ENCODE measurements at regions not wholly inside any gene's neighbourhood (a gene's known extent, or its start where the extent isn't known, plus 50 kb on each side); places are given as distances from the start of the nearest gene placed in this dataset.

DNA sequence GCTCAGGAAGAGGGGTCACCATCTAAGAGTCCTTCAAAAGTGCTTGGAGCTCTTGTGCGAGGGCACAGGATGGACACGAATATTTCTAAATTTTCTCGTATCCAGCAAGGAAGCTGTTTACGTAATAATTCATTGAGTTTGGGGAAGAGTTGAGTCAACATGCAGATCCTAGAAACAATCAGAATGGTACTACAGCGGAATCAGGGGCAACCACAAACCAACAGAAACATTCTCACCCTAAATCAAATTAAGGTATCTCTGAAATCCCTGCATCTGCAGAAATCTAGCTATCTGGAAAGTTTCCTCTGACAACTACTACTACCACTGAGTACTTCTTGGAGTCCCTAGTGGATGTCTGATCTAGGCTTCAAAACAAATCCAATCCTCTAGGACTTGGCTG is 352.4 kb downstream of the LTN1 start:
- no peak for DNase-seq (ENCODE audit: low spot score in 2 of 2)
- Histone ChIP-seq H3K27ac (peak overlapping the region; percentile 31 to 56), H3K9me3 (no peaks in the 10 kb centered on the region), H3K27me3 (no peaks in the 10 kb centered on the region), H3K36me3 (no peaks in the 10 kb centered on the region), H3K4me3 (no peak overlapping the region), H3K4me1 (peaks cover 3 to 13% of the 10 kb centered on the region in 2 donors)
- intact Hi-C loops (cut with DNase I) = no loop called here
- TF ChIP-seq, protein P1, sequence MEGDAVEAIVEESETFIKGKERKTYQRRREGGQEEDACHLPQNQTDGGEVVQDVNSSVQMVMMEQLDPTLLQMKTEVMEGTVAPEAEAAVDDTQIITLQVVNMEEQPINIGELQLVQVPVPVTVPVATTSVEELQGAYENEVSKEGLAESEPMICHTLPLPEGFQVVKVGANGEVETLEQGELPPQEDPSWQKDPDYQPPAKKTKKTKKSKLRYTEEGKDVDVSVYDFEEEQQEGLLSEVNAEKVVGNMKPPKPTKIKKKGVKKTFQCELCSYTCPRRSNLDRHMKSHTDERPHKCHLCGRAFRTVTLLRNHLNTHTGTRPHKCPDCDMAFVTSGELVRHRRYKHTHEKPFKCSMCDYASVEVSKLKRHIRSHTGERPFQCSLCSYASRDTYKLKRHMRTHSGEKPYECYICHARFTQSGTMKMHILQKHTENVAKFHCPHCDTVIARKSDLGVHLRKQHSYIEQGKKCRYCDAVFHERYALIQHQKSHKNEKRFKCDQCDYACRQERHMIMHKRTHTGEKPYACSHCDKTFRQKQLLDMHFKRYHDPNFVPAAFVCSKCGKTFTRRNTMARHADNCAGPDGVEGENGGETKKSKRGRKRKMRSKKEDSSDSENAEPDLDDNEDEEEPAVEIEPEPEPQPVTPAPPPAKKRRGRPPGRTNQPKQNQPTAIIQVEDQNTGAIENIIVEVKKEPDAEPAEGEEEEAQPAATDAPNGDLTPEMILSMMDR (IDR thresholded peaks at IDR 0.05) = no peak

- Histone ChIP-seq H3K36me3 (no peaks in the 10 kb centered on the region), H3K9me3 (no peaks in the 10 kb centered on the region), H3K27me3 (no peaks in the 10 kb centered on the region), H3K4me3 (no peak overlapping the region), H3K27ac (peak overlapping the region; percentile 31 to 56), H3K4me1 (peaks cover 3 to 18% of the 10 kb centered on the region in 2 donors)
- TF ChIP-seq, protein P1 (IDR thresholded peaks at IDR 0.05) = no peak
- no peak for DNase-seq (ENCODE audit: low spot score in 2 of 2)
- intact Hi-C loops (cut with DNase I) = loop anchor here (5.0 to 10.0 kb wide), 3 partner anchors 113 to 1792 kb away; partner anchors contain the start of gene ADAMTS1
These were observed 352.9 kb downstream of the LTN1 start for GRCh38 chr21:28639737-28640136.

GRCh38 chr21:28636752-28637691 is 355.7 kb downstream of the LTN1 start:
- H3K4me3 ChIP-seq = peak overlapping the region in 1 of 2 donors; percentile 37

GRCh38 chr21:28635541-28635940 is 357.1 kb downstream of the LTN1 start:
- intact Hi-C loops (cut with DNase I) = loop anchor here (5.0 to 10.0 kb wide), 3 partner anchors 117 to 1788 kb away; partner anchors contain the start of gene ADAMTS1
- no peaks in the 10 kb centered on the region for H3K36me3 ChIP-seq
- DNase-seq (ENCODE audit: low spot score in 2 of 2) = no peak
- no peak overlapping the region for H3K4me3 ChIP-seq
- no peaks in the 10 kb centered on the region for H3K9me3 ChIP-seq
- H3K27me3 ChIP-seq = no peaks in the 10 kb centered on the region
- H3K27ac ChIP-seq = peak overlapping the region; percentile 86 to 92
- peaks cover 3 to 42% of the 10 kb centered on the region in 2 donors for H3K4me1 ChIP-seq
- TF ChIP-seq, protein P1 (IDR thresholded peaks at IDR 0.05) = no peak

More at GRCh38 chr21:28636752-28637691, 355.7 kb downstream of the LTN1 start:
- H3K27me3 ChIP-seq = no peaks in the 10 kb centered on the region
- H3K36me3 ChIP-seq = no peaks in the 10 kb centered on the region
- no peak for DNase-seq (ENCODE audit: low spot score in 2 of 2)
- peaks cover 3 to 40% of the 10 kb centered on the region in 2 donors for H3K4me1 ChIP-seq
- TF ChIP-seq, protein P1 (IDR thresholded peaks at IDR 0.05) = no peak
- H3K27ac ChIP-seq = peak overlapping the region; percentile 86 to 92
- intact Hi-C loops (cut with DNase I) = loop anchor here (5.0 to 10.0 kb wide), 3 partner anchors 115 to 1790 kb away; partner anchors contain the start of gene ADAMTS1
- no peaks in the 10 kb centered on the region for H3K9me3 ChIP-seq

- Histone ChIP-seq H3K36me3 (no peaks in the 10 kb centered on the region), H3K4me3 (no peak overlapping the region), H3K4me1 (peaks cover 3 to 42% of the 10 kb centered on the region in 2 donors), H3K27me3 (no peaks in the 10 kb centered on the region), H3K27ac (peak overlapping the region; percentile 86 to 92), H3K9me3 (no peaks in the 10 kb centered on the region)
- peak; percentile 58 to 90 for DNase-seq (ENCODE audit: low spot score in 2 of 2)
- TF ChIP-seq, protein P1 (IDR thresholded peaks at IDR 0.05) = no peak
- intact Hi-C loops (cut with DNase I) = loop anchor here (5.0 to 10.0 kb wide), 2 partner anchors 147 to 281 kb away; no protein-coding TSS in a partner anchor
These were observed 358.7 kb downstream of the LTN1 start for GRCh38 chr21:28633839-28634555.
